Upper lobe of left lung (tissue), 6 donors: ENCODE measurements at regions not wholly inside any gene's neighbourhood (a gene's known extent, or its start where the extent isn't known, plus 50 kb on each side); places are given as distances from the start of the nearest gene placed in this dataset.

ENCODE experiments used
- ATAC-seq, 2 donors: fragments of 200-7000 bp; cut with Tn5 transposase; one replicate each; pipeline ENCODE4 v1.9.1; 2022; ENCODE audit warnings: mild to moderate bottlenecking in 2 of 2, moderate library complexity in 2 of 2; ENCODE audit not compliant: low FRiP score in 2 of 2
- DNase-seq, 2 donors: peaks; one replicate each; pipeline ENCODE4 v3.0.0-alpha.2; 2019 to 2020
- H3K27ac ChIP-seq, 4 donors: fragments of 200-600 bp; sonication (generic); one replicate each; pipeline ENCODE4 v1.5.1; 2016 to 2019
- H3K27me3 ChIP-seq, 4 donors: fragments of 200-600 bp; sonication (generic); one replicate each; pipeline ENCODE4 v1.5.1; 2017 to 2019
- H3K36me3 ChIP-seq, 4 donors: fragments of 200-600 bp; sonication (generic); one replicate each; pipeline ENCODE4 v1.5.1; 2016 to 2019
- H3K4me1 ChIP-seq, 4 donors: fragments of 200-600 bp; sonication (generic); one replicate each; pipeline ENCODE4 v1.5.1; 2018 to 2019
- H3K4me3 ChIP-seq, 4 donors: fragments of 200-600 bp; sonication (generic); one replicate each; pipeline ENCODE4 v1.5.1; 2017 to 2019; ENCODE audit warnings: mild to moderate bottlenecking in 2 of 4, moderate library complexity in 1 of 4
- H3K9me3 ChIP-seq, 4 donors: fragments of 200-600 bp; sonication (generic); one replicate each; pipeline ENCODE4 v1.5.1; 2018 to 2019
- EP300 ChIP-seq, 4 donors: sonication (generic); formaldehyde crosslinking; IDR thresholded peaks; one replicate each; pipeline ENCODE4 v1.5.1; 2017; ENCODE audit warnings: antibody characterized with exemption in 4 of 4, control low read depth in 2 of 4
- POLR2A ChIP-seq, 4 donors: fragments of 450-650 bp; IDR thresholded peaks; one replicate each; pipeline ENCODE4 v1.5.1; 2016 to 2017; ENCODE audit warnings: antibody characterized with exemption in 4 of 4, mild to moderate bottlenecking in 2 of 4
- POLR2AphosphoS5 ChIP-seq, 2 donors: sonication (generic); formaldehyde crosslinking; IDR thresholded peaks; one replicate each; pipeline ENCODE4 v1.5.1; 2017; ENCODE audit warnings: antibody characterized with exemption in 2 of 2
- WGBS, 2 donors: methylation state at CpG; one replicate each; pipeline ENCODE4 v1.1.5; 2017 to 2018; 5-methylcytosine and 5-hydroxymethylcytosine counted together
- small RNA-seq, 4 donors: library from RNA; depleted of rRNA; stranded (forward); fragments of <200 nt; gene quantifications; one replicate each; pipeline ENCODE3, GENCODE V24; 2016
- TF ChIP-seq, protein P1 (sequence below), 6 experiments: fragments of 450-650 bp in 4 of 6; fragments of 200-600 bp in 2 of 6; sonication (generic) in 2 of 6; IDR thresholded peaks; one replicate each; pipeline ENCODE4 v1.5.1; 2016 to 2019; ENCODE audit warnings: antibody characterized with exemption in 6 of 6
- donor health status: DM: no; HTN: no; CAD: no; lungs with moderate emphysema.
- donor health status: DM: no; HTN: yes; CAD: no; lungs with severe emphysema.

DNA sequence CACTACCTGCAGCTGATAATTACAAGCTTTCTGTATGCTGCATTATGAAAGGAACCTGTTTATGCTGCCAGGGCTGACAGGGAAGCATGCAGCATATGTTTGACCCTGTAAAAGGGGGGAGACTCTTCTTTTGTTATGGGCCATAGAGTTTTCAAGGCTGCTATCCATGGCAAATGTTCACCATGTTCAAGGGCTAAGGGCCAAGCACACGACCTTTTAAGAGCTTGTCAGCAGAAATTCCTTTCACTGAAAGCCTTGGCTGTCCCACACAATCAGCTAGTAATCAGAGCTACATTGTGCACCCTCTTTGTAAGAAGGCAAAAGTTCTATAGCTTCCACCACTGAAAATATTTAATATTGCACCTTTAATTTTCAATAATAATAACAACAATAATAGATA is 74.2 kb upstream of the MBIP start:
- whole genome bisulfite sequencing, 2 donors, result 7 to 27% methylated on average over 1 of the region's 1 CpG
- H3K4me3 ChIP-seq, result no peak overlapping the region
- no peak for ATAC-seq
- no peaks in the 10 kb centered on the region for H3K36me3 ChIP-seq
- no peak overlapping the region for H3K27ac ChIP-seq
- no peaks in the 10 kb centered on the region for H3K4me1 ChIP-seq
- no peaks in the 10 kb centered on the region for H3K27me3 ChIP-seq
- TF ChIP-seq POLR2A (IDR thresholded peaks at IDR 0.05), result no peak
- DNase-seq, result no peak
- peaks cover 0 to 7% (median 0%) of the 10 kb centered on the region in 4 donors for H3K9me3 ChIP-seq

DNA sequence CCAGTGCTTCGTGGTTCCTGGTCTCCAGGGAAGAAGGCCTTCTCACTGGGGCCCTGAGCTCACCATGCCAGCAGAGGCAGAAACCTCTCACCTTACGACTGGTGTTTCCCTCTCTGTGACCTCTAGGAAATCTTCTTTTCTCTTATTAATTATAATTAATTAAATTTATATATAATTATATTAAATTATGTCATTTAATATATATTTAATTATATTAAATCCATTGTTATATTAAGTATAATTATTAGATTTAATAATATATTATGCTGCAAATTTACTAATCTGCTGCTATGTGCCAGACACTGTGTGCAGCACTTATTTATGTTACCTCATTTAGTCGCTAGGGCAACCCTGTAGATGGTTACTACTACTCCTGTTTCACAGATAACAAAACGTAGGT is 70.3 kb upstream of the MBIP start:
- Histone ChIP-seq H3K4me3 (no peak overlapping the region), H3K4me1 (no peaks in the 10 kb centered on the region), H3K27me3 (no peaks in the 10 kb centered on the region), H3K36me3 (no peaks in the 10 kb centered on the region), H3K27ac (no peak overlapping the region), H3K9me3 (no peaks in the 10 kb centered on the region)
- TF ChIP-seq POLR2A (IDR thresholded peaks at IDR 0.05) (no peak), EP300 (IDR thresholded peaks at IDR 0.05) (no peak), POLR2AphosphoS5 (IDR thresholded peaks at IDR 0.05) (no peak)
- TF ChIP-seq, protein P1, sequence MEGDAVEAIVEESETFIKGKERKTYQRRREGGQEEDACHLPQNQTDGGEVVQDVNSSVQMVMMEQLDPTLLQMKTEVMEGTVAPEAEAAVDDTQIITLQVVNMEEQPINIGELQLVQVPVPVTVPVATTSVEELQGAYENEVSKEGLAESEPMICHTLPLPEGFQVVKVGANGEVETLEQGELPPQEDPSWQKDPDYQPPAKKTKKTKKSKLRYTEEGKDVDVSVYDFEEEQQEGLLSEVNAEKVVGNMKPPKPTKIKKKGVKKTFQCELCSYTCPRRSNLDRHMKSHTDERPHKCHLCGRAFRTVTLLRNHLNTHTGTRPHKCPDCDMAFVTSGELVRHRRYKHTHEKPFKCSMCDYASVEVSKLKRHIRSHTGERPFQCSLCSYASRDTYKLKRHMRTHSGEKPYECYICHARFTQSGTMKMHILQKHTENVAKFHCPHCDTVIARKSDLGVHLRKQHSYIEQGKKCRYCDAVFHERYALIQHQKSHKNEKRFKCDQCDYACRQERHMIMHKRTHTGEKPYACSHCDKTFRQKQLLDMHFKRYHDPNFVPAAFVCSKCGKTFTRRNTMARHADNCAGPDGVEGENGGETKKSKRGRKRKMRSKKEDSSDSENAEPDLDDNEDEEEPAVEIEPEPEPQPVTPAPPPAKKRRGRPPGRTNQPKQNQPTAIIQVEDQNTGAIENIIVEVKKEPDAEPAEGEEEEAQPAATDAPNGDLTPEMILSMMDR (IDR thresholded peaks at IDR 0.05), result no peak
- ATAC-seq, result no peak
- WGBS, 2 donors, result 65 to 68% methylated on average over 4 of the region's 4 CpGs
- DNase-seq, result no peak

DNA sequence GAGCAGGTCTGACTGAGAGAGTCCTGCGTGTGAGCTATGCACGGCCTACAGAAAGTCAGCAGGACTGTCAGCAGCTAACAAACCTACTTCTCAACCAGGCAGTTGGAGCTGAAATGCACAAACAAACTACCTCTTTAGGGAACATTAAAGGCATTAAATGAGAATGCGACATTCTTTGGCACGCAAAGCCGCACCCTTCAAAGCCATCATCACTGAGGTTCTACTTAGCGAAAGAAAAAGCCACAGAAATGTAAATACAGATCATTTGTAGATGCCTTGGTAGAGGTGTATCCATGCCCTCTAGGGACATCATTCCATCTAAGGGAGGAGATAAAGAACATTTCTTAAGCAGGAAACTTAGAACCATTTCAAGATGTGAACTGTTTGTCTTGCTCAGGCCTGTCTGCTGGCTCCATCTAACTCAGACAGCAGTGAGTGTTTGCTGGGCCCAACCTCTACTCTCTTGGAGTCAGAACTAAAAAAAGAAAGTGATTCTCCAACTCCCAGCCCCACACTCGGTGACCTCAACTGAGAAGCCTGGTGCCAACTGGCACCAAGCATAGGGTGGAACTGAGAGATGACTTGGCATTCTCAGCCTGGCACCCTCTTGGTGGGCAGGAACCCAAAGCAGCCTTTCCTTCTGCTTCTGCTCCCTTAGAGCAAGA is 63.5 kb upstream of the MBIP start:
- Histone ChIP-seq H3K9me3 (no peaks in the 10 kb centered on the region), H3K36me3 (no peaks in the 10 kb centered on the region), H3K27ac (peak overlapping the region; percentile 62 to 78 (median 70)), H3K4me3 (no peak overlapping the region), H3K27me3 (no peaks in the 10 kb centered on the region), H3K4me1 (peaks cover 0 to 4% (median 0%) of the 10 kb centered on the region in 4 donors)
- peak in 1 of 2 donors; percentile 72 for DNase-seq
- TF ChIP-seq POLR2AphosphoS5 (IDR thresholded peaks at IDR 0.05) (peak; percentile 25 to 55), EP300 (IDR thresholded peaks at IDR 0.05) (peak in 2 of 4 donors; percentile 23 to 42), POLR2A (IDR thresholded peaks at IDR 0.05) (peak in 1 of 4 donors; percentile 53)
- TF ChIP-seq, protein P1 (IDR thresholded peaks at IDR 0.05), result peak in 2 of 6 experiments; percentile 9 to 10
- ATAC-seq, result peak; percentile 60 to 93
- WGBS, 2 donors, result 64 to 82% methylated on average over 7 of the region's 7 CpGs

DNA sequence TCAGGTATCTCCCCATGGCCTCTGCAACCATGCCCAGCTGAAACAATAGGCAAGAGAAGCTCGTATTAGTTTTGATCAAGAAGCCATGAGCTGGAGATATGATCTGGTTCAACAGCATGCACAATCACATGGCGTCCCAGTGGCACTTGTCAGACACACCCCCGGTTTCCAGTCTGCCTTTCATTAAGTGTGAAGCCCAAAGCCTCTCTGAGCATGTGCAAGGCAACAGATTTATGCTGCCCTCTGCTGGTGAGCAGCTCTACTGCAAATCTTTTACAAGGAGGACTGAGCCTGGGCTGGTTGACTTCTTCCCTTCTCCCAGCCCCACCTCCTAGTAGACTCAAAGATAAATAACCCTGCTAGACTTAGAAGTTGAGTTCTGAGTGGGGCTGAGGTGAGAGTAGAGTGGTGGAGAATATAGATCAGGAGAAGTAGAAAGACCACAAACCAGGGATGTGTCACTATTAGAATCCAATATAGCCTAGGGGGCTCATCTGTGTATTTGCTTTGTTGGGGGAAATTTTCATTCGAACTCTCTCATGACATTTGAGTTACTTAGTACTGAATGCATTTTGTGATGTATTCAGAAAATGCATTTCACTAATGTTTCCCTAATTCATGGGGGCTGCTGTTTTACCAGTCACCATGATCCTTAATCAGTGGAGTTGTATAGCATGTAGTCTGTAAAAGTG is 53.7 kb upstream of the MBIP start:
- Histone ChIP-seq H3K9me3 (no peaks in the 10 kb centered on the region), H3K36me3 (no peaks in the 10 kb centered on the region), H3K27me3 (no peaks in the 10 kb centered on the region), H3K4me3 (no peak overlapping the region), H3K4me1 (no peaks in the 10 kb centered on the region), H3K27ac (no peak overlapping the region)
- TF ChIP-seq POLR2AphosphoS5 (IDR thresholded peaks at IDR 0.05) (peak in 1 of 2 donors; percentile 13), POLR2A (IDR thresholded peaks at IDR 0.05) (peak in 1 of 4 donors; percentile 12), EP300 (IDR thresholded peaks at IDR 0.05) (no peak)
- TF ChIP-seq, protein P1 (IDR thresholded peaks at IDR 0.05), result peak; percentile 59 to 89 (median 76)
- ATAC-seq, result peak; percentile 90 to 91
- WGBS, 2 donors, result 21 to 26% methylated on average over 4 of the region's 4 CpGs
- DNase-seq, result peak in 1 of 2 donors; percentile 90

Small RNA genes in the stretch of these regions (small RNA-seq; reads per million reads assigned to genes)
- 0 to 0.11 (median 0) reads per million in 4 donors for gene RNU7-93P
